B cell (primary cell): ENCODE measurements at regions not wholly inside any gene's neighbourhood (a gene's known extent, or its start where the extent isn't known, plus 50 kb on each side); places are given as distances from the start of the nearest gene placed in this dataset.

Experiments used
- ATAC-seq: fragments of 200-7000 bp; cut with Tn5 transposase; one replicate; pipeline ENCODE4 v1.10.0; 2021; ENCODE audit warnings: low read depth, mild to moderate bottlenecking, moderate number of reproducible peaks, moderate library complexity
- CTCF ChIA-PET: fragments of 350-600 bp; sonication (Branson Sonifier 250); formaldehyde crosslinking; loops from one replicate; lab custom pipeline; 2021; ENCODE audit warnings: antibody characterized with exemption, inconsistent platforms; lab: Charles Lee
- POLR2A ChIA-PET: fragments of 350-600 bp; sonication (Branson Sonifier 250); formaldehyde crosslinking; loops from one replicate; lab custom pipeline; 2021; ENCODE audit warnings: antibody characterized with exemption; lab: Charles Lee
- DNase-seq: peaks from one replicate; pipeline ENCODE4 v3.0.0; 2013
- H2AFZ ChIP-seq: 2 replicates; pipeline ENCODE4 v1.6.1; 2012; ENCODE audit warnings: mild to moderate bottlenecking, low read depth, low read length; ENCODE audit not compliant: insufficient read depth, poor library complexity, severe bottlenecking
- H3K27ac ChIP-seq, 2 donors: 1 replicate in 1 of 2; 2 replicates in 1 of 2; pipeline ENCODE4 v1.5.1; 2012 to 2013; ENCODE audit warnings: low read length in 2 of 2, mild to moderate bottlenecking in 2 of 2, moderate library complexity in 1 of 2
- H3K27me3 ChIP-seq, 4 experiments: fragments of 200-600 bp in 1 of 4; sonication (generic) in 1 of 4; replicated peaks in 1 of 4; 1 replicate in 2 of 4; 2 replicates in 2 of 4; pipeline versions ENCODE4 v1.6.1 to v1.7.0; 2013 to 2016; ENCODE audit warnings: low read length in 3 of 4, mild to moderate bottlenecking in 2 of 4, mixed read lengths in 1 of 4, moderate library complexity in 1 of 4; ENCODE audit not compliant: insufficient read depth in 4 of 4, control insufficient read depth in 3 of 4; ENCODE audit errors: control extremely low read depth in 1 of 4
- H3K36me3 ChIP-seq, 2 experiments: replicated peaks in 1 of 2; 1 replicate in 1 of 2; 2 replicates in 1 of 2; pipeline versions ENCODE4 v1.6.1 to v1.7.1; 2013; ENCODE audit warnings: low read length in 1 of 2; ENCODE audit not compliant: insufficient read depth in 2 of 2, control insufficient read depth in 1 of 2; ENCODE audit errors: control extremely low read depth in 1 of 2, extremely low read depth in 1 of 2
- H3K4me1 ChIP-seq, 2 donors: fragments of 200-600 bp in 1 of 2; sonication (generic) in 1 of 2; 1 replicate in 1 of 2; 2 replicates in 1 of 2; pipeline versions ENCODE4 v1.5.1 to v1.6.1; 2013 to 2017; ENCODE audit warnings: low read length in 2 of 2; ENCODE audit not compliant: control insufficient read depth in 2 of 2, insufficient read depth in 2 of 2
- H3K4me2 ChIP-seq: replicated peaks from 2 replicates; pipeline ENCODE3; 2012; ENCODE audit warnings: mild to moderate bottlenecking, low read depth, low read length; ENCODE audit not compliant: poor library complexity, severe bottlenecking
- H3K4me3 ChIP-seq, 5 experiments: fragments of 200-600 bp in 1 of 5; sonication (generic) in 1 of 5; 1 replicate in 3 of 5; 2 replicates in 2 of 5; pipeline versions ENCODE4 v1.5.1 to v1.7.0; 2011 to 2016; ENCODE audit warnings: low read length in 4 of 5, mild to moderate bottlenecking in 4 of 5, low read depth in 2 of 5, control low read depth in 1 of 5, moderate library complexity in 1 of 5; ENCODE audit not compliant: insufficient read depth in 1 of 5; ENCODE audit errors: control extremely low read depth in 1 of 5, extremely low read depth in 1 of 5
- H3K79me2 ChIP-seq: fragments of 200-600 bp; sonication (generic); one replicate; pipeline ENCODE4 v1.6.0; 2016; ENCODE audit warnings: low read length; ENCODE audit not compliant: control insufficient read depth, insufficient read depth
- H3K9ac ChIP-seq: fragments of 200-600 bp; sonication (generic); 2 replicates; pipeline ENCODE4 v1.6.1; 2017; ENCODE audit warnings: mild to moderate bottlenecking, low read length, moderate library complexity
- H3K9me3 ChIP-seq, 3 donors: one replicate each; pipeline versions ENCODE4 v1.6.1 to v1.7.1; 2013; ENCODE audit warnings: low read length in 2 of 3; ENCODE audit not compliant: control insufficient read depth in 2 of 3, insufficient read depth in 1 of 3; ENCODE audit errors: control extremely low read depth in 1 of 3
- H4K20me1 ChIP-seq: 2 replicates; pipeline ENCODE4 v1.6.0; 2012; ENCODE audit warnings: mild to moderate bottlenecking, low read length; ENCODE audit not compliant: insufficient read depth, control insufficient read depth, poor library complexity, severe bottlenecking
- H3K27ac Mint-ChIP-seq: one replicate; pipeline ENCODE4 v1.8.0; 2021; ENCODE audit warnings: mixed read lengths
- H3K27me3 Mint-ChIP-seq: one replicate; pipeline ENCODE4 v1.8.0; 2021; ENCODE audit warnings: mixed read lengths
- H3K4me1 Mint-ChIP-seq: one replicate; pipeline ENCODE4 v1.8.0; 2021; ENCODE audit warnings: mixed read lengths
- H3K4me3 Mint-ChIP-seq: one replicate; pipeline ENCODE4 v1.8.0; 2021; ENCODE audit warnings: mixed read lengths
- H3K9me3 Mint-ChIP-seq: one replicate; pipeline ENCODE4 v1.8.0; 2022; ENCODE audit warnings: mixed read lengths; ENCODE audit not compliant: insufficient read depth
- CTCF ChIP-seq: fragments of 200-600 bp; IDR thresholded peaks from one replicate; pipeline ENCODE4 v1.8.0; 2022; ENCODE audit warnings: antibody characterized with exemption, mild to moderate bottlenecking
- EZH2 ChIP-seq: IDR thresholded peaks from 2 replicates; pipeline ENCODE4 v1.6.1; 2012; ENCODE audit warnings: borderline replicate concordance, low read depth, mild to moderate bottlenecking, moderate library complexity, low read length; ENCODE audit not compliant: insufficient read depth, poor library complexity, severe bottlenecking
- WGBS: methylation state at CpG from one replicate; pipeline ENCODE4 v1.1.5; 2013; ENCODE audit warnings: missing lambda C conversion rate; ENCODE audit not compliant: insufficient coverage; 5-methylcytosine and 5-hydroxymethylcytosine counted together
- intact Hi-C: fragments of 100-400 bp; cut with micrococcal nuclease; formaldehyde crosslinking; loops from one replicate; pipeline ENCODE4 v1.10.0; 2022

GRCh38 chr18:78855188-78855587 is 124.4 kb upstream of the SALL3 start:
- Histone ChIP-seq H3K27me3 (no peaks in the 10 kb centered on the region), H3K9me3 (peaks cover 0 to 17% (median 4%) of the 10 kb centered on the region in 3 donors), H4K20me1 (no peaks in the 10 kb centered on the region), H3K79me2 (no peaks in the 10 kb centered on the region), H3K4me3 (no peak overlapping the region), H2AFZ (no peak overlapping the region), H3K9ac (no peak overlapping the region), H3K4me2 (no peak overlapping the region), H3K27ac (no peak overlapping the region), H3K4me1 (no peaks in the 10 kb centered on the region), H3K36me3 (no peaks in the 10 kb centered on the region)
- no peak for ATAC-seq
- no CpG with 5 or more reads among the region's 4 CpGs for WGBS
- ChIA-PET CTCF (no interaction called here), POLR2A (no interaction called here)
- no peak overlapping the region for H3K4me3 Mint-ChIP-seq
- TF ChIP-seq CTCF = no peak
- no peak for TF ChIP-seq EZH2
- H3K4me1 Mint-ChIP-seq = no peaks in the 10 kb centered on the region
- intact Hi-C loops = no loop called here
- no peaks in the 10 kb centered on the region for H3K9me3 Mint-ChIP-seq
- no peak overlapping the region for H3K27ac Mint-ChIP-seq
- DNase-seq = no peak
- no peaks in the 10 kb centered on the region for H3K27me3 Mint-ChIP-seq

GRCh38 chr18:78856569-78857313 is 122.9 kb upstream of the SALL3 start:
- Mint-ChIP-seq H3K4me3 (no peak overlapping the region), H3K27ac (no peak overlapping the region)
- POLR2A ChIA-PET = no interaction called here

More at GRCh38 chr18:78856569-78857313, 122.9 kb upstream of the SALL3 start:
- Histone ChIP-seq H3K27me3 (no peaks in the 10 kb centered on the region), H4K20me1 (no peaks in the 10 kb centered on the region), H3K9ac (no peak overlapping the region), H3K4me2 (no peak overlapping the region), H3K4me3 (no peak overlapping the region), H3K79me2 (no peaks in the 10 kb centered on the region), H3K27ac (no peak overlapping the region), H3K9me3 (peaks cover 0 to 19% (median 0%) of the 10 kb centered on the region in 3 donors), H2AFZ (no peak overlapping the region), H3K4me1 (no peaks in the 10 kb centered on the region), H3K36me3 (no peaks in the 10 kb centered on the region)
- Mint-ChIP-seq H3K4me1 (no peaks in the 10 kb centered on the region), H3K9me3 (no peaks in the 10 kb centered on the region), H3K27me3 (peaks cover 4% of the 10 kb centered on the region)
- intact Hi-C loops = no loop called here
- WGBS = 94% methylated on average over 50 of the region's 50 CpGs
- CTCF ChIA-PET = no interaction called here
- DNase-seq (no peak), ATAC-seq (no peak)
- TF ChIP-seq CTCF (no peak), EZH2 (no peak)
